HG03159 (cell line): ENCODE measurements at regions not wholly inside any gene's neighbourhood (a gene's known extent, or its start where the extent isn't known, plus 50 kb on each side); places are given as distances from the start of the nearest gene placed in this dataset.

Experiments used
- ATAC-seq: cut with Tn5 transposase; IDR thresholded peaks from one replicate; pipeline ENCODE4 v1.9.1; 2021; ENCODE audit warnings: mild to moderate bottlenecking, moderate library complexity; ENCODE audit not compliant: unreplicated experiment

DNA sequence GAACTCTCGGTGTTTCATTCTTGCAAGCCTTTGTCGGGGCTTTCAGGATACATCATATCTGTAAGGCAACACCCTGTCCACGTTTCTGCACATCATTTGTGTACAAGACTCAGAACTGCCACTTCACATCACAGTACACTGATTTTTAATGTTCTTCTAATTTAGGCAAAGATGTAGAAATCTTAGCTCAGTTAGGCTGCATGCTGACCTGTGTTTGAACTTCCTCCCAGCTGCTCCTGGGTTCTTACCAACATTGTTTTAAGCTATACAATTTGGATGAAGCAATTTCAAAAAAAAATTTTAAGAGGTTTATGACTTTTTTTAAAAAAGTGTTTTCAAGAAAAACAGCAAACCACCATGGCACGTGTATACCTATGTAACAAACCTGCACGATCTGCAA is 1047.9 kb upstream of the SLC10A2 start:
- no peak for ATAC-seq

DNA sequence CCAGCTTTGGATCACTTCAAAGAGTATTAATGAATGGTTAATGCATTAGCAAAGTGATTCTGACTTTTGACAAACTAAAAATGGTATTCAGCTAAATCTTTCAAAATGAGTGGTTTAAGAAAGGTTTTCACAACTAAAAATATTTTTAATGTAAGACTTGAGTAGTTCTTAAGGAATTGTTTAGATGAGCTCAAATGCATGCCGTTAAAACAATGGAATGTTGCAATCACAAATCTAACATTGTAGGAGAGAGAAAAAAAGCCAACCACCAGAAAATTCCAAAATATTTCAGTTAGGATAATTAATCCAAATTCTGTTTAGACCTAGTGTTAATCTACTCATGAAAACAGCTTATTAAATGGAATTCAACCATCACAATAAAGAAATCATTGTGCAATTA is 1044.8 kb upstream of the SLC10A2 start:
- no peak for ATAC-seq

- ATAC-seq: no peak
Observed at GRCh38 chr13:104106705-104107393, 1040.6 kb upstream of the SLC10A2 start.

DNA sequence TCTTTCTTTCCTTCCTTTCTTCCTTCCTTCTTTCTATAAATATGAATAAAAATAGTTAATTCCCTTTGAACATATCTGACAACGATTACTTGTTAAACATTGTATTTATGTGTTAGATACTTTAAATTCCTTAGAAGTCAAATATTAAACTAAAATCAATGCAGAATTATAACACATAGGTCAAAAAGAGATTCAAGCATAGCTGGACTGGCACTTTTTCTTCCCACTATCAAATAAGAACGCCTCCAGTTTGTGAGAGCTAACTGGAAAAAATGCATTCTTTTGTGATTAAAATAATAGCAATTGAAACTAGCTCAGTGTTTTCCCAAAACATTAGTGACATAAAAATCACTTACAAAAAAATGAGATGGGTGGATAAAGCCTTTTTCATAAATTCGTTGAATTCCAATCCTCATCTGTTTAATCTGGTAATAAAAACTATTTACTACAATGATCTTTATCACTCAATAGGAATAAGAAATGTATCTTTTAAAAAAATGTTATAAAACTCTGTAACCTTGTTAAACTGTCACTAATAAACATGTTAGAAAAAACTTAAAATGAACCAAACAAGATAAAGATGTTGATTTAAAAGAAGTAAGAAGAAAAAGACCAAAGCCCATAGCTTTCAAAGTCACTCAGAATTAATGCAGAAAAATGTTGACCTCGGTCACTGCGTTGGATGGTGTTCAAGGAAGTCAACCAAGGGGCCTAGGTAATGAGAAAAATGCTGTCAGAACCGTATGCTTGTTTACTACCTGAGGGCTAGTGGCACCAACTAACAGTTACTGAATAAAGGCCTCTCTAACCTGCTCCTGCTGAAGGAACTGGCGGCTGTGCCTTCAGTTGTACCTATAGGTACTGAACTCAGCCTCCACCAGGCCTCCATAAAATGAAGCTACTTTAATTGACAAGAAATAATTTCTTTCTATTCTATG is 1039.5 kb upstream of the SLC10A2 start:
- no peak for ATAC-seq

- ATAC-seq: no peak
Observed at GRCh38 chr13:104099750-104100149, 1033.5 kb upstream of the SLC10A2 start.

- no peak for ATAC-seq
Observed at GRCh38 chr13:104098421-104098820, 1032.2 kb upstream of the SLC10A2 start.

DNA sequence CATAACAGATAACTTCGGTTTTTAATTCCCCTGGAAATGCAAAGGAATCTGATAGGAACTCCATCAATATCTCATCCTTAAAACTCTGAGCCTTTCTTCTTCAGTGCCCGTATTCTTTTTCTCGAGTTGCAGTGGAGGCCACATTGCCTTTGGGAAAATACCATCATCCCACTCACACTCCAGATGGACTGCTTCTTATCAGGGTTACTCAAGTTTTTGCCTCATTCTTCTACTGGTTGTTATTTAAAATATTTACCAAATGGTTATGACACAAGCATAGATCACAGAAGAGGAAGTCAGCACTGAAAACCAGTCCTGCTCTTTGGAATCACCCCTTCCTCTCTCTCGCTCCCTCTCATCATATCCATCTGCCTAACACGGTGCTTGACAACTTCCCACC is 1020.5 kb upstream of the SLC10A2 start:
- ATAC-seq: no peak

DNA sequence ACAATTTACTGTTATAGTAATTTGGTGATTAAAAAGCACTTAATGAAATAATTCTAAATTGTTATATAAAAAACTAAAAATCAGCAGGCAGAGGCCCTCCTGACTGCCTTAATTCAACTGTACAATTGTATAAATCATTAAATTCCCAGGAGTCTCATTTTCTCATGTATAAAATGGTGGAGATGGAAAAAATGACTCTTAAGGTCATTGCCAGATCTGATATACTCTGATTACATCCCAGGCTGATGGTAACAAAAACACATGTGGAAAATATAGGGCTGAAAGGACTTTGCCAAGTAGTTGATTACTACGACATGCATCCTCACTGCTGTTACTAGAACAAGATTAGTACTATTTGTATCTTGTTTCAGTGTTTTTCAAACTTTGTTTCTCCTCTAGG is 1020.0 kb upstream of the SLC10A2 start:
- no peak for ATAC-seq

GRCh38 chr13:104085611-104086010 is 1019.4 kb upstream of the SLC10A2 start:
- no peak for ATAC-seq

DNA sequence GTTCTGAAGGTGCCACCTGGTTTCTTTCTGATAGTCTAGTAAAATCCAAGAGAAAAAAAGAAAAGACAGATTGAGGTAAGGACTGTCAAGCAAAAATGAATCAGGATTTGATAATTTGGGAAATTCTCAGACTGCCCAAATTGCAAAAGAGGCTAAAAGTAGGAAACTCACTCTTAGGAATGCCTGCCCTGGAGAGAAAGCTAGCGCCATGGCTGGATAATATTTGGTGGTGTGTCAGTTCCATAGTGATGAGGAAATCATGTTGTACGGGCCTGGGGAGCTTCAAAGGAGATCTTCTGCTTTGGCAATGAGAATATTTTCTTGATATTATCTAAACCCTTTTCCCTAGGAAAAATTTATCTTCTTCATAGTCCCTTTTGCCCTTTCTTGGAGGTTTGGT is 1008.1 kb upstream of the SLC10A2 start:
- ATAC-seq: no peak

DNA sequence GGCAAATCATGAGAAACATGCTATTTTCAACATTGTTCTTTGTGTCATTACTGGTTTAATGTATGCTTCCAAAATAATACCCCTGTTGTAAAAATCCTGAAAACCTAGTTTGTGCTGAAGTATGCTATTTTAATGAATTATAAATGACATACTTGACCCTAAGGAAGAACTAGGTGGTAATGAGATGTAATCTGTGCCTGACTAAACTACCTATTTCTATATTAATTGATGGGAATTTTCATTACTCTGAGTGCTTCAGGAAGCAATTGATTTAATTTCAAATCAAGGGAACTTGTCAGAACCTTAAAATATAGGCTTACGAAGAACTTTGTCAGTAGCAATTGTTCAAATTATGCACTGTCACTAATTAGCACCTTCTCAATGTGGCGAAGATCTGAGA is 1005.6 kb upstream of the SLC10A2 start:
- no peak for ATAC-seq

DNA sequence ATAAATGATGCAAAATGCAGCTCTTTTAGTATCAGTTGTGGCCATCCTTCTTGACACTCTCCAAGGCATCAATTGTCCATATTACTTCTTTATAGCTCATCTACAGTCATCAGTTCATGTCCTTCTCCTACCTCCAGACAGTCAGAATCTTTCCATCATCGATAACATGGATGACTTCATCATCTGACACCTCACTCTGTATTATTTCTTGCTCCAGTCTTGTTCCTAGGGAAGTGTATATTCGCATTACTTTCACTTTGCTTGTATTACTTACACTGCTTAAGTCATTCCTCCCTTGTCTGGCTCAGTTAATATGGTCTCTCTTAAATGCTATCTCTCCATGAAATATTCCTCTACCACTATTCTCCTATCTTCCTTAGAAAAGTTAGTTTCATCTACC is 999.1 kb upstream of the SLC10A2 start:
- no peak for ATAC-seq

- no peak for ATAC-seq
Observed at GRCh38 chr13:104057861-104058260, 991.6 kb upstream of the SLC10A2 start.

DNA sequence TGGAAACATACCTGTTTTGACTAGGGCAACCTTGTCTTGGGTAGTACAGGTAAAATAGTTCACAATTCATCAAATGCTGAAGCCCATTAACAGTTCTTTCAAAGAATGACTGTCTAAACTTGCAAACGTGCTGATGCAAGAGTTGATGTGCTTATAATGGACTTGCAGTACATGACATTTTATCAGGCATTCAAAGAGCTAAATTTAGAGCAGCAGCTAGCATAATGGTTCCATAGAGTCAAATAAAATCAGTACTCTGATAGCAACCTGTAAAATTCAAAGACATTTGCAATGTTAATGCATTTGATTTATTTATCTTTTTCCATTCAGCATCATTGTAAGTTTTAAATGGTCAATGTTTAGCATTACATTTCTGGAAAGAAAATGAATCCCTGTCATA is 979.7 kb upstream of the SLC10A2 start:
- ATAC-seq: no peak

GRCh38 chr13:104043184-104043583 is 977.0 kb upstream of the SLC10A2 start:
- ATAC-seq: no peak

- no peak for ATAC-seq
Observed at GRCh38 chr13:104034891-104035290, 968.7 kb upstream of the SLC10A2 start.

DNA sequence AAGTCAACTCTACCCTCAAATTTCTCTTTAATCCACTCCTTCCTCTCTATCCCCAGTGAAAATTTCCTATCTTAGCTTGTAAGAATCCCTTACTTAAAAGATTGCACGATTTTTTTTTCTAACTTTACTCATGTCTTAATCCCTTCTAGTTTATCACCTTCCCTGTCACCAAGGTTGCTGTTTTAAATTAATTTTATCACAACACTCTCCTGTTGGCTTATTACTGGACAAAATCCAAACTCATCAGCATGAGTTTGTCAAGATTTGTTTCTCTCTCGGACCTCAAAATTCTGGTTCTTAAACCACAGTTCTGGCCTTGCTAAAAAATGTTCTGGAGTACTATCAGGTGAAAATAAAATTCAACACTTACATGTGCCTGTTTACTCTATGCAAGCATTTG is 959.1 kb upstream of the SLC10A2 start:
- ATAC-seq: no peak

DNA sequence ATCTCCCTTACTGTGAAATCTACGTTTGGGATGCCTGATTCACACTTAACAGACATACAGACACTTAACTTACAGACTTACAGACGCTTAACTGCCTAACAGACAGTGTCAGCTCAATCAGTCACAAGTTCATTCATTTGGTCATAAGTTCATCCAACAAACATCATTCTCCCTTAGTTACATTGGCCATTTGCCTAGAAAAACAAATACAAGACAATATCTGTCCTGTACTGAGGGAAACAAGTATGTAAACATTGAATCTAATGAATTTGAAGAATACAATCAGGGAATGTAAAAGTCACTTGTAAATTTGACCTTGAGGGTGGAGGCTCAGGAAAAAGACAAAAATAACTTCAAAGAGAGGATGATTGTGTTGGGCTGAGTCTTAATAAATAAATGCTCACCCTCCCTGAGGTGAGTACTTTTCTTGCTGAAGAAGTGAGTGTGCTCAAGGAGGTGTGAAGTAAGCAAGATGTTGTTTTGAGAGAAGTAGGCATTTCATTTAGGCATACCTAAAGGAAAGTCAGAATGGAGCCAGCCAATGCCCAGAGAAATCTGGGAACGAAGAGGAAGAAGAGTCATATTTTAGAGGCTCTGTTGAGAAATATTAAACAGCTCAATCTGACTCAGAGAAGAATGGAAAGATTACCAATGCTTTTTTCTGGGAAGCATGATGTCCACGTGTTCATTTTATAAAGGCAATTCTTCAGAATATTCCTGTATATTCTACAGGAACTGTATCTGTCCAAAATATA is 958.4 kb upstream of the SLC10A2 start:
- no peak for ATAC-seq

- no peak for ATAC-seq
Observed at GRCh38 chr13:104021806-104022397, 955.7 kb upstream of the SLC10A2 start.

DNA sequence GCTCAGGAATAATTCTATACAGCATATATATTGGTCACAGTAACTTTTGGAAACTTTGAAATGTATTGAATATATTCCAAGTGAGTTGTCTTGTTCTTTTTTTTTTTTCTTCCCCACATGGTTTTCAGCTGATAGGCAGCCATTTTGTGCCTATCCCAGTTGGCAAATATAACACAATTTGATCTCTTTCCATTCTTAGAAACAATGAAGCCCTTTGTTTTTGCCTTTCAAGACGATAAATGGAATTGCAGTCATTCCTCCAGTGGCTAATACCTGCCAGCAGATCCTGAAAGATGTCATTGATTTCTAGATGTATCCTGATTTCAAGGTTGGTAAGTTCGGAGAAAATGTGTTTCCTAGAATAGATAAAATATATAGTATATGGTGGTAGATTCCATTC is 951.1 kb upstream of the SLC10A2 start:
- ATAC-seq: no peak
